Left lung (tissue), 4 donors: ENCODE measurements at regions not wholly inside any gene's neighbourhood (a gene's known extent, or its start where the extent isn't known, plus 50 kb on each side); places are given as distances from the start of the nearest gene placed in this dataset.

Experiments
- ATAC-seq: fragments of 200-7000 bp; cut with Tn5 transposase; one replicate; pipeline ENCODE4 v1.9.1; 2020; ENCODE audit warnings: moderate library complexity
- DNase-seq, 4 donors: peaks; one replicate each; pipeline ENCODE4 v3.0.0-alpha.2; 2013 to 2020
- H3K27ac ChIP-seq, 2 donors: fragments of 200-600 bp; sonication (generic) in 1 of 2; one replicate each; pipeline versions ENCODE4 v1.5.0 to v1.8.0; 2020 to 2021
- H3K27me3 ChIP-seq, 2 donors: fragments of 200-600 bp; sonication (generic) in 1 of 2; one replicate each; pipeline versions ENCODE4 v1.5.0 to v1.8.0; 2020 to 2021
- H3K36me3 ChIP-seq, 2 donors: fragments of 200-600 bp; sonication (generic) in 1 of 2; one replicate each; pipeline versions ENCODE4 v1.5.0 to v1.8.0; 2020 to 2021
- H3K4me1 ChIP-seq, 2 donors: fragments of 200-600 bp; one replicate each; pipeline ENCODE4 v1.8.0; 2021
- H3K4me3 ChIP-seq, 2 donors: fragments of 200-600 bp; sonication (generic) in 1 of 2; one replicate each; pipeline versions ENCODE4 v1.5.0 to v1.8.0; 2020 to 2021; ENCODE audit warnings: mild to moderate bottlenecking in 1 of 2
- H3K9me3 ChIP-seq, 2 donors: fragments of 200-600 bp; sonication (generic) in 1 of 2; one replicate each; pipeline versions ENCODE4 v1.5.0 to v1.8.0; 2020 to 2021
- intact Hi-C, 2 donors: fragments of 100-400 bp; cut with DNase I; formaldehyde crosslinking; loops; one replicate each; pipeline versions ENCODE4 v1.11.2 to v1.14.2; 2022
- TF ChIP-seq, protein P1 (sequence below), 2 donors: fragments of 200-600 bp; sonication (generic) in 1 of 2; IDR thresholded peaks; one replicate each; pipeline versions ENCODE4 v1.5.0 to v1.8.0; 2021; ENCODE audit warnings: antibody characterized with exemption in 2 of 2
- donor health status: DM: no; HTN: yes; CAD: no.
- donor health status: DM: no; HTN: no; CAD: no.

DNA sequence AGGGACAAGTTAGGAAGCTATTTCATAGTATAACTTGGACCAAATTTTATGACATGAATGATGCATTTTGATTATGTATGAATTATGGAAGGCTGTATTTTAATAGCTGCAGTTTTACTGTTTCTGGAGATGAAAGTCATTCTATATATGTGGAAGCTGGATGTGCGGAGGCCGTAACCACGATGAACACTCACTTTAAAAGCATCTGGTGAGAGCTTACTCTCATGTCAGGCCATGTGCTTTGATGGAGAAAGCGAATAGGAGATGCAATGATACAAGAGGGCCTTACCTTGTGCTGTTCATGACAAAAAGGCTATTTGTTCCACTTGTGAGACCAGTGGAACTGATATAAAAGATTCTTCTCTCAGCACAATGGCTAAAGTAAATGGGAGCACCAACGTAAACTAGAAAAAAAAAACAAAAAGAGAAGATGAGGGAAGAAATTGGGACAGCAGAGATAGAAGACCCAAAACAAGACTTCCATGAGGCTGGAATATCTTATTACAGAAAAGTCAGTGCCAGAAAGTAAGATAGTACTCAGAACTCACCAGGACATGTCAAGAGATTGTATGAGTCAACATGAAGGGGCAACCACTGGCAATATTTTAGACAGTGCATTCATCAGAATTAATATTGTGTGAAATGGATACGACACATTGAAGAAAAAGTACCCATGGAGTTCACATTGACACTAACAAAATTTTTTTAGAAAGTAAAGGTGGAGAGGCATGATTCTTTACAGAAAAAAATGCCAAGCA, 63.3 kb upstream of the GAB1 start:
- no peaks in the 10 kb centered on the region for H3K27me3 ChIP-seq
- TF ChIP-seq, protein P1, sequence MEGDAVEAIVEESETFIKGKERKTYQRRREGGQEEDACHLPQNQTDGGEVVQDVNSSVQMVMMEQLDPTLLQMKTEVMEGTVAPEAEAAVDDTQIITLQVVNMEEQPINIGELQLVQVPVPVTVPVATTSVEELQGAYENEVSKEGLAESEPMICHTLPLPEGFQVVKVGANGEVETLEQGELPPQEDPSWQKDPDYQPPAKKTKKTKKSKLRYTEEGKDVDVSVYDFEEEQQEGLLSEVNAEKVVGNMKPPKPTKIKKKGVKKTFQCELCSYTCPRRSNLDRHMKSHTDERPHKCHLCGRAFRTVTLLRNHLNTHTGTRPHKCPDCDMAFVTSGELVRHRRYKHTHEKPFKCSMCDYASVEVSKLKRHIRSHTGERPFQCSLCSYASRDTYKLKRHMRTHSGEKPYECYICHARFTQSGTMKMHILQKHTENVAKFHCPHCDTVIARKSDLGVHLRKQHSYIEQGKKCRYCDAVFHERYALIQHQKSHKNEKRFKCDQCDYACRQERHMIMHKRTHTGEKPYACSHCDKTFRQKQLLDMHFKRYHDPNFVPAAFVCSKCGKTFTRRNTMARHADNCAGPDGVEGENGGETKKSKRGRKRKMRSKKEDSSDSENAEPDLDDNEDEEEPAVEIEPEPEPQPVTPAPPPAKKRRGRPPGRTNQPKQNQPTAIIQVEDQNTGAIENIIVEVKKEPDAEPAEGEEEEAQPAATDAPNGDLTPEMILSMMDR (IDR thresholded peaks at IDR 0.05) = no peak
- H3K4me3 ChIP-seq = no peak overlapping the region
- DNase-seq = no peak
- peaks cover 0 to 6% of the 10 kb centered on the region in 2 donors for H3K9me3 ChIP-seq
- no peak for ATAC-seq
- no peak overlapping the region for H3K27ac ChIP-seq
- intact Hi-C loops = no loop called here
- no peaks in the 10 kb centered on the region for H3K4me1 ChIP-seq
- H3K36me3 ChIP-seq = no peaks in the 10 kb centered on the region

- DNase-seq (no peak), ATAC-seq (no peak)
- Histone ChIP-seq H3K27me3 (no peaks in the 10 kb centered on the region), H3K4me1 (peaks cover 0 to 7% of the 10 kb centered on the region in 2 donors), H3K9me3 (no peaks in the 10 kb centered on the region), H3K4me3 (no peak overlapping the region), H3K36me3 (no peaks in the 10 kb centered on the region), H3K27ac (no peak overlapping the region)
- TF ChIP-seq, protein P1 (IDR thresholded peaks at IDR 0.05) = no peak
- intact Hi-C loops = no loop called here
Measured at GRCh38 chr4:143280861-143281260, 55.8 kb upstream of the GAB1 start.

DNA sequence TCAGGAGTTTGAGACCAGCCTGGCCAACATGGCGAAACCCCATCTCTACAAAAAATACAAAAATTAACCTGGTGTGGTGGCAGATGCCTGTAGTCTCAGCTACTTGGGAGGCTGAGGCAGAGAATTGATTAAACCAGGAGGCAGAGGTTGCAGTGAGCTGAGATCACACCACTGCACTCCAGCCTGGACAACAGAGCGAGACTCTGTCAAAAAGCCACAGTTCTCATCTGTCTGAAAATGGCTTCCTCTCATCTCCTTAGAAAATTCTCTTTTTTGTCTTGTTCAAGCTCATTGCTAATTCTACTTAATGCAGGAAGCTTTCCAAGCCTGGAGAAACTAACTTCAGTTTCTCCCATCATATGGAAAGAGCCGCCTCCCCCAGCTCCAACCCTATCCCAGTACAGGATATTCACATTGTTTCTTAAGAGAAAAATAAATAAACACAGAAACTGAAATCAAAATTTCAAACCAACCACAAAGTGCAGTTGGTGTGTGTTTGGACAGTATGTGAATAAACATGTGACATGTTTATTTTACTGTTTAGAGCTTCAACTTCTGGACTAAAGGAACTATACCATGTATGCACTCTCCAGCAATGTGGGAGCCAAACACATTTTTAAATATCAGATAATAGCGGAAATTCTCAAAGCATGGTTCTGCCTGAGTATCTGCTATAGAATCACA, 55.0 kb upstream of the GAB1 start:
- ATAC-seq (no peak), DNase-seq (peak in 1 of 4 donors; percentile 84)
- Histone ChIP-seq H3K4me1 (peaks cover 0 to 7% of the 10 kb centered on the region in 2 donors), H3K4me3 (no peak overlapping the region), H3K27ac (peak overlapping the region in 1 of 2 donors; percentile 42), H3K36me3 (no peaks in the 10 kb centered on the region), H3K27me3 (no peaks in the 10 kb centered on the region), H3K9me3 (no peaks in the 10 kb centered on the region)
- TF ChIP-seq, protein P1 (IDR thresholded peaks at IDR 0.05) = no peak
- intact Hi-C loops = no loop called here

DNA sequence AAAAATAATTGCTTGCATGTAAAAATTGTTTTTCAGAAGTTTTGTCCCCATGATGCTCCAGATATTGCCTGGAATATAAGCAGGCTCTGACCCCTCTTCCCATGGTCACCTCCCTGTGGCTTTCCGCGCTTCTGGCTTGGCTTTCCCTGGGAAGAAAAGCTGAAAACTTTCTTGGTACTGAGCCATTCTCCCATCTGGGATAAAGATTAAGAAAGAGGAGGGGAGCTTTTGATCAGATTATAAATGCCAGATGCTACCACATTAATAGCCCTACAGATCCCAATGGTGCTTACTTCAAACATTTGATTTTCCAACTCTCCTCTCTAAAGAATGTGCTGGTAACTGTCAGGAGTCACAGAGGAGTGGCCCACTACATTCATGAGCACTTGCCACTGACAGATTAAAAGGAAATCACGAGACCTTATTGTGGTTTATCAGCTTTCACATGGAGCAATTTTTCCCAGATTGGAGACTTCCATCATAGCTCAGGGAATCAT, 54.4 kb upstream of the GAB1 start:
- ATAC-seq (peak; percentile 47), DNase-seq (peak in 2 of 4 donors; percentile 83)
- H3K27ac ChIP-seq = peak overlapping the region in 1 of 2 donors; percentile 42
- H3K9me3 ChIP-seq = no peaks in the 10 kb centered on the region
- intact Hi-C loops = no loop called here
- H3K27me3 ChIP-seq = no peaks in the 10 kb centered on the region
- H3K4me1 ChIP-seq = peaks cover 0 to 7% of the 10 kb centered on the region in 2 donors
- no peak overlapping the region for H3K4me3 ChIP-seq
- TF ChIP-seq, protein P1 (IDR thresholded peaks at IDR 0.05) = no peak
- no peaks in the 10 kb centered on the region for H3K36me3 ChIP-seq
